PC-3 (cell line): ENCODE measurements at regions not wholly inside any gene's neighbourhood (a gene's known extent, or its start where the extent isn't known, plus 50 kb on each side); places are given as distances from the start of the nearest gene placed in this dataset.

Source experiments
- ATAC-seq: fragments of 200-7000 bp; cut with Tn5 transposase; 2 replicates; pipeline ENCODE4 v1.9.1; 2020; ENCODE audit warnings: mild to moderate bottlenecking, moderate library complexity
- BruUV-seq: library from RNA; stranded (reverse); fragments of 400-500 nt; replicated peaks from 2 replicates; lab custom pipeline; 2021; lab: Mats Ljungman, UMichigan
- CTCF ChIA-PET: fragments of 300-600 bp; sonication (Branson Sonifier 250); formaldehyde crosslinking; loops from one replicate; lab custom pipeline; 2022; ENCODE audit warnings: antibody characterized with exemption; lab: Charles Lee
- POLR2A ChIA-PET: fragments of 300-600 bp; sonication (Branson Sonifier 250); formaldehyde crosslinking; loops from one replicate; lab custom pipeline; 2022; ENCODE audit warnings: antibody characterized with exemption; ENCODE audit not compliant: unreplicated experiment; lab: Charles Lee
- DNase-seq: peaks from one replicate; pipeline ENCODE4 v3.0.0-alpha.2; 2015
- H2AFZ ChIP-seq: fragments of 300-600 bp; sonication (generic); 2 replicates; pipeline ENCODE4 v1.6.0; 2016; ENCODE audit warnings: antibody characterized with exemption, low read length
- H3F3A ChIP-seq: fragments of 300-600 bp; sonication (generic); one replicate; pipeline ENCODE4 v1.6.0; 2017; ENCODE audit warnings: antibody characterized with exemption, low read length, control low read depth, mild to moderate bottlenecking; ENCODE audit not compliant: unreplicated experiment
- H3K27ac ChIP-seq: fragments of 300-600 bp; sonication (generic); 2 replicates; pipeline ENCODE4 v1.5.1; 2016; ENCODE audit warnings: mild to moderate bottlenecking, low read length
- H3K27me3 ChIP-seq: fragments of 300-600 bp; sonication (generic); 2 replicates; pipeline ENCODE4 v1.6.1; 2016; ENCODE audit warnings: low read length, mixed read lengths
- H3K36me3 ChIP-seq: fragments of 300-600 bp; sonication (generic); 2 replicates; pipeline ENCODE4 v1.6.1; 2016; ENCODE audit warnings: low read depth, mixed run types, low read length, mixed read lengths
- H3K4me1 ChIP-seq: fragments of 300-600 bp; sonication (generic); 2 replicates; pipeline ENCODE4 v1.5.1; 2016; ENCODE audit warnings: low read length; ENCODE audit not compliant: insufficient read depth
- H3K4me2 ChIP-seq: fragments of 300-600 bp; sonication (generic); 2 replicates; pipeline ENCODE4 v1.6.0; 2016; ENCODE audit warnings: low read length
- H3K4me3 ChIP-seq: fragments of 300-600 bp; sonication (generic); 2 replicates; pipeline ENCODE4 v1.5.1; 2016; ENCODE audit warnings: mild to moderate bottlenecking, low read length, mixed read lengths
- H3K79me2 ChIP-seq: fragments of 300-600 bp; sonication (generic); 2 replicates; pipeline ENCODE4 v1.6.1; 2017; ENCODE audit warnings: low read length, mixed read lengths
- H3K9ac ChIP-seq: fragments of 300-600 bp; sonication (generic); 2 replicates; pipeline ENCODE4 v1.6.0; 2016; ENCODE audit warnings: mild to moderate bottlenecking, low read length
- H3K9me2 ChIP-seq: fragments of 300-600 bp; sonication (generic); replicated peaks from 2 replicates; pipeline ENCODE4 v1.6.1; 2016; ENCODE audit warnings: mixed run types, low read length, mixed read lengths
- H3K9me3 ChIP-seq: fragments of 300-600 bp; sonication (generic); 2 replicates; pipeline ENCODE4 v1.6.1; 2016; ENCODE audit warnings: low read length, mixed read lengths
- H4K20me1 ChIP-seq: fragments of 300-600 bp; sonication (generic); 2 replicates; pipeline ENCODE4 v1.6.1; 2016; ENCODE audit warnings: low read length, mixed read lengths
- EZH2 ChIP-seq: fragments of 300-600 bp; sonication (generic); IDR thresholded peaks from one replicate; pipeline ENCODE4 v1.6.1; 2017; ENCODE audit warnings: antibody characterized with exemption, mild to moderate bottlenecking, low read length; ENCODE audit not compliant: unreplicated experiment
- EZH2phosphoT487 ChIP-seq: fragments of 300-600 bp; sonication (generic); IDR thresholded peaks from 2 replicates; pipeline ENCODE4 v1.6.1; 2018; ENCODE audit warnings: mild to moderate bottlenecking, antibody characterized with exemption, low read length, borderline replicate concordance
- intact Hi-C: fragments of 100-400 bp; cut with micrococcal nuclease; formaldehyde crosslinking; loops from 2 replicates; pipeline ENCODE4 v1.9.0; 2023
- TF ChIP-seq, protein P1 (sequence below): fragments of 300-600 bp; sonication (generic); conservative IDR thresholded peaks from 2 replicates; pipeline ENCODE4 v1.5.1; 2017; ENCODE audit warnings: antibody characterized with exemption, low read depth, mild to moderate bottlenecking, low read length

DNA sequence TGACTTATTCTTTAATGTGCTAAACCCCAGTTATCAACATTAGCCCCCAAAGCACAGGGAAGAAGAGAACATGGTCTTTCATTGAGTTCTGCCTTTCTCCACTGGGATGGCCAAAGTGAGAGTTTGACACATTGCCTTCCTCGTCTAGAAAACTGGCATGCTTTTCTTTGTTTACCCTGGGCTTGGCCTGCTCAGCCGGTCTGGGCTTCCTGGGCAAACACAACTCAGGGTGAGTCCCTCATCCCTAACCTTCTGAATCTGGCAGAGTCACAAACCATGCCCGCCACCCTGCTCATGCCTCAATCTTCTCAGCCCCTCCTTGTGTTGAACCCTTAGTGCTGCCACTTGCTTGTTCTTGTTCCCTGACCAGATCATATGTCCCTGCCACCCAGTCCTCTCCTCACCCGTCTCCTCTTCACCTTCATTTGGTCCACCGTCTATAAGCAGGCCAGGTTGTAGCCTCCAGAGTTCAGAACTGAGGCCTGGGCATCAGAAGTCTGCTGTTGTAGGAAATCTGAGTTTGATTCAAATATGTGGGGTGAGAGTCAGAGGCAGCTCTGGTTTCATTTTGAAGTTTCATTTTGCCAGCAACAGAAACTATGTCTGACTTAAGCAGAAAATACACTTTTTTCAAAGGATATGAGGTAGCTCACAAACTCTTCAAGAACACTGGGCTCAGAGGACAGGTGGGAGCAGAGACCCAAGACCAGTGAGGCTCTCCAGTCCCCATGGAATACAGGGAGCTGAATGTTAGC is 217.6 kb downstream of the NDUFS4 start:
- H3K9me3 ChIP-seq, result no peaks in the 10 kb centered on the region
- TF ChIP-seq EZH2phosphoT487 (no peak), EZH2 (no peak)
- TF ChIP-seq, protein P1, sequence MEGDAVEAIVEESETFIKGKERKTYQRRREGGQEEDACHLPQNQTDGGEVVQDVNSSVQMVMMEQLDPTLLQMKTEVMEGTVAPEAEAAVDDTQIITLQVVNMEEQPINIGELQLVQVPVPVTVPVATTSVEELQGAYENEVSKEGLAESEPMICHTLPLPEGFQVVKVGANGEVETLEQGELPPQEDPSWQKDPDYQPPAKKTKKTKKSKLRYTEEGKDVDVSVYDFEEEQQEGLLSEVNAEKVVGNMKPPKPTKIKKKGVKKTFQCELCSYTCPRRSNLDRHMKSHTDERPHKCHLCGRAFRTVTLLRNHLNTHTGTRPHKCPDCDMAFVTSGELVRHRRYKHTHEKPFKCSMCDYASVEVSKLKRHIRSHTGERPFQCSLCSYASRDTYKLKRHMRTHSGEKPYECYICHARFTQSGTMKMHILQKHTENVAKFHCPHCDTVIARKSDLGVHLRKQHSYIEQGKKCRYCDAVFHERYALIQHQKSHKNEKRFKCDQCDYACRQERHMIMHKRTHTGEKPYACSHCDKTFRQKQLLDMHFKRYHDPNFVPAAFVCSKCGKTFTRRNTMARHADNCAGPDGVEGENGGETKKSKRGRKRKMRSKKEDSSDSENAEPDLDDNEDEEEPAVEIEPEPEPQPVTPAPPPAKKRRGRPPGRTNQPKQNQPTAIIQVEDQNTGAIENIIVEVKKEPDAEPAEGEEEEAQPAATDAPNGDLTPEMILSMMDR, result no peak
- intact Hi-C loops, result no loop called here
- no peak overlapping the region for H3K9ac ChIP-seq
- POLR2A ChIA-PET, result no interaction called here
- no peak overlapping the region for H2AFZ ChIP-seq
- no peaks in the 10 kb centered on the region for H3K27me3 ChIP-seq
- H3K9me2 ChIP-seq, result no peaks in the 10 kb centered on the region
- CTCF ChIA-PET, result no interaction called here
- H3K79me2 ChIP-seq, result no peaks in the 10 kb centered on the region
- DNase-seq, result peak; percentile 52
- no peak overlapping the region; the same call in 1 of the 2 replicates for H3K27ac ChIP-seq
- peak; percentile 88 for ATAC-seq
- H3K36me3 ChIP-seq, result no peaks in the 10 kb centered on the region
- H3K4me2 ChIP-seq, result 0 out of 2 replicates have a peak overlapping the region, but pooled peaks have one; percentile 16
- BruUV-seq, result no TSS peak
- peaks cover 22% of the 10 kb centered on the region for H3K4me1 ChIP-seq
- no peaks in the 10 kb centered on the region for H4K20me1 ChIP-seq
- no peak overlapping the region for H3K4me3 ChIP-seq
- H3F3A ChIP-seq, result no peaks in the 10 kb centered on the region

DNA sequence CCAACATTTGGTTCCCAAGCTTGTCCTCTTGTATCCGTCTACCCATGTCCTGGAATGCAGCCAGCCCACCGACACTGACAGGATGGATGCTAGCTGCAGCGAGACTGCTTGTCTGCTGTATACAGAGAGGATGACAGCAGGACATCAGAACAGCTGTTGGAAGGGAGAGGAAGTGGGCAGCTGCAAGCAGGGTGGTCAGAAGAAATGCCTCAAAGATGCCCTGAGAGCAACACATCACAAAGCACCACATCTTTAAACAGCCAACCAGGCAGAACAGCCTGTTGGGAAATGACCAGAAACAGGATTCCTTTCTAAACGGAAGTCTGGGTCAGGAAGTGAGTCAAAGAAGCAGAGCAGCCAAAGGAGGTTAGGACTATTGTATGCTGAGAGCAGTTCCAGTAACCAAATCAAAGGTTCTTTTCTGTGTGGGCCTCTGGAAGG is 219.1 kb downstream of the NDUFS4 start:
- H2AFZ ChIP-seq, result peak overlapping the region; percentile 71; the same call in 1 of the 2 replicates
- intact Hi-C loops, result no loop called here

More for the DNA sequence above, 219.1 kb downstream of the NDUFS4 start:
- H3K27ac ChIP-seq, result no peak overlapping the region
- peaks cover 22% of the 10 kb centered on the region for H3K4me1 ChIP-seq
- ChIA-PET POLR2A (no interaction called here), CTCF (no interaction called here)
- TF ChIP-seq EZH2phosphoT487, result no peak
- TF ChIP-seq, protein P1, result no peak
- TF ChIP-seq EZH2, result no peak
- H4K20me1 ChIP-seq, result no peaks in the 10 kb centered on the region
- H3K79me2 ChIP-seq, result no peaks in the 10 kb centered on the region
- H3K9ac ChIP-seq, result no peak overlapping the region
- BruUV-seq, result no TSS peak
- H3K9me2 ChIP-seq, result no peaks in the 10 kb centered on the region
- DNase-seq (peak; percentile 39), ATAC-seq (peak; percentile 43)
- H3F3A ChIP-seq, result no peaks in the 10 kb centered on the region
- no peak overlapping the region for H3K4me3 ChIP-seq
- H3K36me3 ChIP-seq, result no peaks in the 10 kb centered on the region
- no peaks in the 10 kb centered on the region for H3K9me3 ChIP-seq
- 0 out of 2 replicates have a peak overlapping the region, but pooled peaks have one; percentile 22 for H3K4me2 ChIP-seq
- no peaks in the 10 kb centered on the region for H3K27me3 ChIP-seq
